Neuronal stem cell (in vitro differentiated cells): ENCODE measurements at regions not wholly inside any gene's neighbourhood (a gene's known extent, or its start where the extent isn't known, plus 50 kb on each side); places are given as distances from the start of the nearest gene placed in this dataset.
"Not testable (repeated sequence)": the region's sequence is repeated elsewhere in the genome, so short reads cannot be mapped to it uniquely, and the experiment has no call there.

Source experiments
- DNase-seq: peaks from one replicate; pipeline ENCODE4 v3.0.0-alpha.2; 2013; ENCODE audit warnings: low spot score
- H2AFZ ChIP-seq: one replicate; pipeline ENCODE4 v1.6.1; 2013; ENCODE audit warnings: mild to moderate bottlenecking, low read length, inconsistent platforms
- H2AK5ac ChIP-seq: 2 replicates; pipeline ENCODE4 v1.6.1; 2013; ENCODE audit warnings: low read depth, mild to moderate bottlenecking, inconsistent platforms, low read length, moderate library complexity, mixed read lengths
- H2BK120ac ChIP-seq: 2 replicates; pipeline ENCODE4 v1.6.1; 2013; ENCODE audit warnings: low read depth, mild to moderate bottlenecking, inconsistent platforms, low read length, moderate library complexity, mixed read lengths
- H2BK12ac ChIP-seq: one replicate; pipeline ENCODE4 v1.6.1; 2013; ENCODE audit warnings: low read length, inconsistent platforms
- H2BK15ac ChIP-seq: 2 replicates; pipeline ENCODE4 v1.6.1; 2013; ENCODE audit warnings: mild to moderate bottlenecking, low read length, inconsistent platforms, mixed read lengths
- H2BK5ac ChIP-seq: one replicate; pipeline ENCODE4 v1.6.1; 2013; ENCODE audit warnings: inconsistent platforms, mild to moderate bottlenecking, low read length, moderate library complexity
- H3K14ac ChIP-seq: one replicate; pipeline ENCODE4 v1.6.1; 2013; ENCODE audit warnings: low read length, inconsistent platforms
- H3K18ac ChIP-seq: 2 replicates; pipeline ENCODE4 v1.6.1; 2013; ENCODE audit warnings: low read length, inconsistent platforms
- H3K23ac ChIP-seq: 2 replicates; pipeline ENCODE4 v1.6.1; 2013; ENCODE audit warnings: low read depth, mild to moderate bottlenecking, mixed read lengths, low read length, inconsistent platforms; ENCODE audit not compliant: poor library complexity
- H3K27ac ChIP-seq: replicated peaks from 3 replicates; pipeline ENCODE4 v1.5.1; 2013; ENCODE audit warnings: low read length, inconsistent platforms
- H3K27me3 ChIP-seq, 3 experiments: 2 replicates each; pipeline ENCODE4 v1.6.1; 2013; ENCODE audit warnings: low read length in 3 of 3, mild to moderate bottlenecking in 2 of 3, inconsistent platforms in 1 of 3, low read depth in 1 of 3, mixed read lengths in 1 of 3, moderate library complexity in 1 of 3; ENCODE audit not compliant: control insufficient read depth in 3 of 3, insufficient read depth in 3 of 3
- H3K36me3 ChIP-seq, 2 donors: replicated peaks in 1 of 2; 2 replicates each; pipeline ENCODE4 v1.6.1; 2013; ENCODE audit warnings: low read length in 2 of 2; ENCODE audit not compliant: control insufficient read depth in 2 of 2, insufficient read depth in 2 of 2
- H3K4ac ChIP-seq: 2 replicates; pipeline ENCODE4 v1.6.1; 2013; ENCODE audit warnings: inconsistent platforms, mild to moderate bottlenecking, low read length, moderate library complexity
- H3K4me1 ChIP-seq, 2 donors: 1 replicate in 1 of 2; 2 replicates in 1 of 2; pipeline ENCODE4 v1.6.1; 2013; ENCODE audit warnings: low read length in 2 of 2, low read depth in 1 of 2; ENCODE audit not compliant: control insufficient read depth in 2 of 2, insufficient read depth in 1 of 2
- H3K4me2 ChIP-seq: one replicate; pipeline ENCODE4 v1.6.1; 2013; ENCODE audit warnings: mild to moderate bottlenecking, low read length, inconsistent platforms; ENCODE audit not compliant: insufficient read depth, poor library complexity, severe bottlenecking
- H3K4me3 ChIP-seq, 2 donors: 2 replicates each; pipeline ENCODE4 v1.5.1; 2013; ENCODE audit warnings: low read length in 2 of 2, mild to moderate bottlenecking in 2 of 2, inconsistent platforms in 1 of 2, moderate library complexity in 1 of 2
- H3K79me1 ChIP-seq: one replicate; pipeline ENCODE4 v1.6.1; 2013; ENCODE audit warnings: low read depth, mild to moderate bottlenecking, inconsistent platforms, low read length, moderate library complexity
- H3K9ac ChIP-seq: one replicate; pipeline ENCODE4 v1.6.1; 2013; ENCODE audit warnings: mild to moderate bottlenecking, low read depth, low read length, inconsistent platforms; ENCODE audit not compliant: poor library complexity
- H3K9me3 ChIP-seq, 2 donors: replicated peaks in 1 of 2; 2 replicates each; pipeline versions ENCODE3 to v1.6.1; 2013; ENCODE audit warnings: low read length in 2 of 2, mild to moderate bottlenecking in 2 of 2, inconsistent platforms in 1 of 2, low read depth in 1 of 2, mixed read lengths in 1 of 2, moderate library complexity in 1 of 2; ENCODE audit not compliant: control insufficient read depth in 2 of 2, insufficient read depth in 1 of 2
- H4K8ac ChIP-seq: one replicate; pipeline ENCODE4 v1.6.1; 2013; ENCODE audit warnings: low read depth, mild to moderate bottlenecking, inconsistent platforms, low read length, moderate library complexity
- H4K91ac ChIP-seq: one replicate; pipeline ENCODE4 v1.6.1; 2013; ENCODE audit warnings: low read length, low read depth, mild to moderate bottlenecking, inconsistent platforms; ENCODE audit not compliant: poor library complexity
- WGBS, 2 donors: extraction: QIAGEN DNeasy Blood & Tissue Kit; methylation state at CpG; one replicate each; pipeline ENCODE4 v1.1.7; 2013; ENCODE audit warnings: missing lambda C conversion rate in 2 of 2, mixed read lengths in 1 of 2; ENCODE audit not compliant: insufficient read length in 2 of 2, insufficient replicate concordance in 1 of 2; ENCODE audit errors: extremely low coverage in 2 of 2; 5-methylcytosine and 5-hydroxymethylcytosine counted together

GRCh38 chr1:100796046-100796445 lies 76.5 kb downstream of the VCAM1 start:
- H2BK12ac ChIP-seq: no peak overlapping the region
- H3K4me3 ChIP-seq: no peak overlapping the region
- H3K9ac ChIP-seq: no peak overlapping the region
- H3K4ac ChIP-seq: no peak overlapping the region
- no peaks in the 10 kb centered on the region for H3K79me1 ChIP-seq
- H4K91ac ChIP-seq: no peak overlapping the region
- DNase-seq: no peak
- H3K23ac ChIP-seq: no peak overlapping the region
- no peak overlapping the region for H3K4me2 ChIP-seq
- H2AK5ac ChIP-seq: no peak overlapping the region
- no peak overlapping the region for H3K27ac ChIP-seq
- H2BK120ac ChIP-seq: no peak overlapping the region
- no peak overlapping the region for H3K14ac ChIP-seq
- H2BK15ac ChIP-seq: no peak overlapping the region
- no peaks in the 10 kb centered on the region for H3K9me3 ChIP-seq
- no peaks in the 10 kb centered on the region for H3K27me3 ChIP-seq
- peaks cover 0 to 2% of the 10 kb centered on the region in 2 donors for H3K4me1 ChIP-seq
- H3K36me3 ChIP-seq: no peaks in the 10 kb centered on the region
- H4K8ac ChIP-seq: no peak overlapping the region
- no peak overlapping the region for H2BK5ac ChIP-seq
- H2AFZ ChIP-seq: no peak overlapping the region
- H3K18ac ChIP-seq: no peak overlapping the region

- no peak overlapping the region for H3K18ac ChIP-seq
- H4K91ac ChIP-seq: no peak overlapping the region
- no peak overlapping the region for H3K14ac ChIP-seq
- H3K4me2 ChIP-seq: no peak overlapping the region
- no peak for DNase-seq
- H3K27ac ChIP-seq: no peak overlapping the region
- H2BK12ac ChIP-seq: no peak overlapping the region
- H2AFZ ChIP-seq: no peak overlapping the region
- H2BK15ac ChIP-seq: no peak overlapping the region
- no CpG with 5 or more reads among the region's 2 CpGs for WGBS, 2 donors
- H2BK5ac ChIP-seq: no peak overlapping the region
- H3K4me1 ChIP-seq: peaks cover 0 to 2% of the 10 kb centered on the region in 2 donors
- H3K9ac ChIP-seq: no peak overlapping the region
- no peak overlapping the region for H3K4ac ChIP-seq
- H3K4me3 ChIP-seq: no peak overlapping the region
- H2AK5ac ChIP-seq: no peak overlapping the region
- no peak overlapping the region for H3K23ac ChIP-seq
- H3K9me3 ChIP-seq: peaks cover 0 to 3% of the 10 kb centered on the region in 2 donors
- H3K36me3 ChIP-seq: no peaks in the 10 kb centered on the region
- H2BK120ac ChIP-seq: no peak overlapping the region
- no peaks in the 10 kb centered on the region for H3K79me1 ChIP-seq
- no peak overlapping the region for H4K8ac ChIP-seq
- H3K27me3 ChIP-seq: no peaks in the 10 kb centered on the region
These were observed 80.0 kb downstream of the VCAM1 start for GRCh38 chr1:100799548-100799947.

GRCh38 chr1:100799954-100800612 lies 80.5 kb downstream of the VCAM1 start:
- DNase-seq: no peak
- no CpG with 5 or more reads among the region's 1 CpG for WGBS, 2 donors
- no peak overlapping the region for H3K27ac ChIP-seq

GRCh38 chr1:100801256-100801655 lies 81.7 kb downstream of the VCAM1 start:
- H4K8ac ChIP-seq, H3K4me1 ChIP-seq, H3K4ac ChIP-seq, DNase-seq, H3K27ac ChIP-seq, H3K27me3 ChIP-seq, H3K23ac ChIP-seq, H2BK12ac ChIP-seq, H3K4me3 ChIP-seq, H3K14ac ChIP-seq, H3K36me3 ChIP-seq, H2BK5ac ChIP-seq, H4K91ac ChIP-seq, H3K9me3 ChIP-seq, H3K18ac ChIP-seq, H2AK5ac ChIP-seq, H3K9ac ChIP-seq, H3K79me1 ChIP-seq, H2AFZ ChIP-seq, H2BK120ac ChIP-seq, H3K4me2 ChIP-seq, H2BK15ac ChIP-seq: not testable (repeated sequence)
- WGBS, 2 donors: no CpG with 5 or more reads among the region's 4 CpGs

More at GRCh38 chr1:100799954-100800612, 80.5 kb downstream of the VCAM1 start:
- Histone ChIP-seq H3K4me3 (no peak overlapping the region), H2AK5ac (no peak overlapping the region), H2BK15ac (no peak overlapping the region), H2AFZ (no peak overlapping the region), H3K4me2 (no peak overlapping the region), H3K18ac (no peak overlapping the region), H3K9me3 (peaks cover 0 to 3% of the 10 kb centered on the region in 2 donors), H3K23ac (no peak overlapping the region), H2BK12ac (no peak overlapping the region), H2BK120ac (no peak overlapping the region), H2BK5ac (no peak overlapping the region), H3K36me3 (no peaks in the 10 kb centered on the region), H3K79me1 (no peaks in the 10 kb centered on the region), H3K14ac (no peak overlapping the region), H3K4me1 (peaks cover 0 to 2% of the 10 kb centered on the region in 2 donors), H3K4ac (no peak overlapping the region), H4K8ac (no peak overlapping the region), H3K27me3 (no peaks in the 10 kb centered on the region), H4K91ac (no peak overlapping the region), H3K9ac (no peak overlapping the region)
